ENCODE measurements at regions not wholly inside any gene's neighbourhood (a gene's known extent, or its start where the extent isn't known, plus 50 kb on each side); places are given as distances from the start of the nearest gene placed in this dataset.

DNA sequence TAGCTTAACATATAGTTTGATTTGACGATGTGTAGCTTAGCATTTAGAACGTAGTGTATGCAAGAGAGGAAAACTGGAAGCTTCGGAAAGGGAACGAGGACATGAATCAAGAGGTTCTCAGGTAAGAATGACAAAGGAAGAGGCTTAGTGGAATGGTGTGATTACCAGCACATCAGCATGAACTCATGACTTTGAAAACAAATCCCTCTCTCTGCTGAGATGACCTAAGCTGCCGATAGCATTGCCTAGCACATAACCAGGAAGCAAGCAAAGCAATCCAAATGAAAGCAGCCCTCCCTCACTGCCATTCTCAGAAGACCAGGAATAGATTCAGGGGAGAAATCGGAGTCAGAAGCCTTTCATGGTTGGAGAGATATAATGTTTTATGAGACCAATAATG lies 51.3 kb upstream of the CCL1 start:
- DNase-seq: no peak

DNA sequence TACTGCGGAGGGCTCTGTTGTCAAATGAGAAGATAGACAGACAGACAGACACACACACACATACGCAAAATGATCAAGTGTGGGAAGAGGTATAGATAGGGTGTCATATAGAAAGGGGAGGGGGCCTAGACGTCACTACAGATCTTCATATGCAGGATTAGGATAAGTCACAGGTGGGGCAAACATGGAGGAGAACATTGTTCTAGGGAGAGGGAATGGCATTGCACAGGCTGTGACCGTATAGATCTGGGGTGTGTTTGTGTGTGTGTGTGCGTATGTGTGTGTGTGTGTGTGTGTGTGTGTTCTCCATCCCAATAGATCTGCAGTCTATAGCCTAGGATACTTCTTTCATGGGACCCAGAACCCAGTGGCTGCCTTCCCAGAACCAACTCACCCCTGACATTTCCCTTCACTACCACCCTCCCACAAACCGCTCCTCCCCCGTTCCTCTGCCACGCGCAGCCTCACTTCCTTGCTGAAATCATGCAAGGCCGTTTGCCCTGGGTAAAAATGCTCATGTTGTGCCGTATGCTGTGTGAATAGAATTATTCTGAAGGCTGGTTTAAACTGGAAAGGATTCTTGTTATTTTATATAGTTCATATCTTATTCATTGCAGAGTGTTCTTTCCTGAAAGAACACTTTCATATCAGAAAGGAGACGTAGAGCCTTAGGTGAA lies 50.5 kb upstream of the CCL1 start:
- DNase-seq: no peak

DNA sequence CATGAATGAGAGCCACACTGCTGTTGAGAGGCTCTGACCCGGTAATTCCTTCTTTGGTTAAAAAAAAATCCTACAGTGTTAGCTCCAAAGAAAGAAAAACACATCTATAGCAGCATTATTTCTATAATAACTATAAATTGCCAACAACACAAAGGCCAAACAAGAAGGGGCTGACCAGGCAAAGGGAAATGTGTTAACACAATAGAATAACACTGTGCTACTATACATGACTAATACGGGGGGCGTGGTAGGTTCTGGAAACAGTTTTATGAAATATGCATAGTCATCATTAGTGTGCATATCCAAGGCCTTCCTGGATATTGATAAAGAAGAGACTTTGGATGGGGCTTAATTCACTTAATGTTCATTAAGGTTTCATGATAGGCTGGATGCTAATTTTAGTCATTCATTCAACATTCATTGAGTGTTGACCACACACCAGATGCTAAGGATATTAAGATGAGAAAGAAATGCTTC lies 50.0 kb upstream of the CCL1 start:
- no peak for DNase-seq

Measured in activated T-cell treated with anti-CD3 and anti-CD28 coated beads for 4 hours (primary cell).